Loucy (cell line): ENCODE measurements at regions not wholly inside any gene's neighbourhood (a gene's known extent, or its start where the extent isn't known, plus 50 kb on each side); places are given as distances from the start of the nearest gene placed in this dataset.

Experiments
- H2AFZ ChIP-seq: fragments of 200-600 bp; sonication (generic); 2 replicates; pipeline ENCODE4 v1.6.0; 2016; ENCODE audit warnings: antibody characterized with exemption, mild to moderate bottlenecking, low read length, moderate library complexity
- H3F3A ChIP-seq: fragments of 200-600 bp; 2 replicates; pipeline ENCODE4 v1.6.0; 2016; ENCODE audit warnings: antibody characterized with exemption, low read depth, mild to moderate bottlenecking
- H3K27me3 ChIP-seq: fragments of 200-600 bp; sonication (generic); 2 replicates; pipeline ENCODE4 v1.6.1; 2014; ENCODE audit warnings: low read length, mild to moderate bottlenecking; ENCODE audit not compliant: insufficient read depth, poor library complexity, severe bottlenecking
- H3K36me3 ChIP-seq: fragments of 200-600 bp; sonication (generic); 2 replicates; pipeline ENCODE4 v1.6.1; 2016; ENCODE audit warnings: low read length; ENCODE audit not compliant: insufficient read depth
- H3K4me1 ChIP-seq: fragments of 200-600 bp; sonication (generic); 2 replicates; pipeline ENCODE4 v1.5.1; 2014; ENCODE audit warnings: low read length, mild to moderate bottlenecking; ENCODE audit not compliant: insufficient read depth, poor library complexity, severe bottlenecking
- H3K4me2 ChIP-seq: fragments of 200-600 bp; sonication (generic); 2 replicates; pipeline ENCODE4 v1.6.0; 2014; ENCODE audit warnings: antibody characterized with exemption, low read length, low read depth, mild to moderate bottlenecking; ENCODE audit not compliant: poor library complexity, severe bottlenecking
- H3K4me3 ChIP-seq: fragments of 200-600 bp; sonication (generic); 2 replicates; pipeline ENCODE4 v1.5.1; 2014; ENCODE audit warnings: low read length, mild to moderate bottlenecking, mixed read lengths; ENCODE audit not compliant: poor library complexity, severe bottlenecking
- H3K79me2 ChIP-seq: fragments of 200-600 bp; sonication (generic); 2 replicates; pipeline ENCODE4 v1.6.1; 2014; ENCODE audit warnings: low read length; ENCODE audit not compliant: insufficient read depth
- H3K9ac ChIP-seq: fragments of 200-600 bp; sonication (generic); 2 replicates; pipeline ENCODE4 v1.6.0; 2014; ENCODE audit warnings: mild to moderate bottlenecking, low read depth, low read length, moderate library complexity; ENCODE audit not compliant: poor library complexity, severe bottlenecking
- H3K9me2 ChIP-seq: fragments of 200-600 bp; sonication (generic); replicated peaks from 2 replicates; pipeline ENCODE4 v1.6.1; 2016; ENCODE audit warnings: low read depth, low read length, mixed read lengths
- H3K9me3 ChIP-seq: fragments of 200-600 bp; sonication (generic); 2 replicates; pipeline ENCODE4 v1.6.1; 2014; ENCODE audit warnings: mild to moderate bottlenecking, antibody characterized with exemption, low read length, low read depth; ENCODE audit not compliant: insufficient read depth
- H4K20me1 ChIP-seq: fragments of 200-600 bp; sonication (generic); 2 replicates; pipeline ENCODE4 v1.6.0; 2014; ENCODE audit warnings: antibody characterized with exemption, low read length, mild to moderate bottlenecking; ENCODE audit not compliant: insufficient read depth, poor library complexity, severe bottlenecking
- CTCF ChIP-seq: fragments of 200-600 bp; sonication (generic); conservative IDR thresholded peaks from 2 replicates; pipeline ENCODE4 v1.5.1; 2014; ENCODE audit warnings: mild to moderate bottlenecking, antibody characterized with exemption, low read length
- EZH2phosphoT487 ChIP-seq: fragments of 200-600 bp; IDR thresholded peaks from 2 replicates; pipeline ENCODE4 v1.6.1; 2018; ENCODE audit warnings: antibody characterized with exemption, mild to moderate bottlenecking, moderate library complexity, borderline replicate concordance

- no peak overlapping the region for H3K4me3 ChIP-seq
- no peaks in the 10 kb centered on the region for H3F3A ChIP-seq
- peaks cover 4% of the 10 kb centered on the region for H3K27me3 ChIP-seq
- no peak for TF ChIP-seq CTCF
- TF ChIP-seq EZH2phosphoT487: no peak
- no peak overlapping the region for H3K4me2 ChIP-seq
- H4K20me1 ChIP-seq: no peaks in the 10 kb centered on the region
- no peaks in the 10 kb centered on the region for H3K36me3 ChIP-seq
- no peaks in the 10 kb centered on the region for H3K9me2 ChIP-seq
- H2AFZ ChIP-seq: no peak overlapping the region
- H3K9me3 ChIP-seq: peaks cover 7% of the 10 kb centered on the region; the same call in 1 of the 2 replicates
- no peaks in the 10 kb centered on the region for H3K79me2 ChIP-seq
- no peaks in the 10 kb centered on the region for H3K4me1 ChIP-seq
- no peak overlapping the region for H3K9ac ChIP-seq
These were observed 118.9 kb upstream of the HMGA2 start for GRCh38 chr12:65705380-65705876.

GRCh38 chr12:65707051-65707450 is 117.2 kb upstream of the HMGA2 start:
- no peaks in the 10 kb centered on the region for H3K36me3 ChIP-seq
- no peaks in the 10 kb centered on the region for H3F3A ChIP-seq
- no peak overlapping the region for H3K4me3 ChIP-seq
- no peak overlapping the region for H3K9ac ChIP-seq
- H4K20me1 ChIP-seq: no peaks in the 10 kb centered on the region
- H3K4me1 ChIP-seq: no peaks in the 10 kb centered on the region
- H3K9me3 ChIP-seq: peaks cover 7% of the 10 kb centered on the region; the same call in 1 of the 2 replicates
- H3K9me2 ChIP-seq: no peaks in the 10 kb centered on the region
- no peaks in the 10 kb centered on the region for H3K79me2 ChIP-seq
- no peak overlapping the region for H3K4me2 ChIP-seq
- TF ChIP-seq CTCF (no peak), EZH2phosphoT487 (no peak)
- H2AFZ ChIP-seq: no peak overlapping the region
- H3K27me3 ChIP-seq: peaks cover 4% of the 10 kb centered on the region

- Histone ChIP-seq H3K4me1 (no peaks in the 10 kb centered on the region), H3K4me3 (no peak overlapping the region), H2AFZ (no peak overlapping the region), H3K36me3 (no peaks in the 10 kb centered on the region), H3K9ac (no peak overlapping the region), H3F3A (no peaks in the 10 kb centered on the region), H3K9me2 (no peaks in the 10 kb centered on the region), H3K27me3 (no peaks in the 10 kb centered on the region), H4K20me1 (no peaks in the 10 kb centered on the region), H3K9me3 (no peaks in the 10 kb centered on the region), H3K79me2 (no peaks in the 10 kb centered on the region), H3K4me2 (no peak overlapping the region)
- no peak for TF ChIP-seq EZH2phosphoT487
- no peak for TF ChIP-seq CTCF
These were observed 111.9 kb upstream of the HMGA2 start for GRCh38 chr12:65712260-65713004.
